T1000 (cell line): ENCODE measurements at regions not wholly inside any gene's neighbourhood (a gene's known extent, or its start where the extent isn't known, plus 50 kb on each side); places are given as distances from the start of the nearest gene placed in this dataset.
"Not testable (repeated sequence)": the region's sequence is repeated elsewhere in the genome, so short reads cannot be mapped to it uniquely, and the experiment has no call there.

Experiments used
- DNase-seq: peaks from one replicate; lab custom pipeline; 2025; ENCODE audit warnings: mixed read lengths; lab: John Stamatoyannopoulos, UW

DNA sequence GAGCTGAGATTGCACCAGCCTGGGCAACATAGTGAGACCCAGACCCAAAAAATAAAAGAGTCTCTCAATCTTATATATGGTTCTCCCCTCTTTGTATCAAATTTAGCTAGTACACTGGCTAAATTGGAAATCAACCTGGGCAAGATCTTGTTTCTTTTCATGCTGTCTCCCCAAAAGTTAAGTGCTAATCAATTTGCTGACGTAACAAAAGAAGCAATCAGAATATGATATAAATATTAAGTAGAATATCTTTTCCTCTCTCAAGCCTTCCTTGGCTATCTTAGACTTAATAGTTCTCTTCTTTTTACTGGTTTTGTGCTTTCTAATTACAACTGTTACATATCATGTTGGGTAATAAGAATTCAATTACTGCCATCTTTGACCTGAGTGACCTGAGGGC lies 258.9 kb downstream of the KCNRG start:
- no peak for DNase-seq

DNA sequence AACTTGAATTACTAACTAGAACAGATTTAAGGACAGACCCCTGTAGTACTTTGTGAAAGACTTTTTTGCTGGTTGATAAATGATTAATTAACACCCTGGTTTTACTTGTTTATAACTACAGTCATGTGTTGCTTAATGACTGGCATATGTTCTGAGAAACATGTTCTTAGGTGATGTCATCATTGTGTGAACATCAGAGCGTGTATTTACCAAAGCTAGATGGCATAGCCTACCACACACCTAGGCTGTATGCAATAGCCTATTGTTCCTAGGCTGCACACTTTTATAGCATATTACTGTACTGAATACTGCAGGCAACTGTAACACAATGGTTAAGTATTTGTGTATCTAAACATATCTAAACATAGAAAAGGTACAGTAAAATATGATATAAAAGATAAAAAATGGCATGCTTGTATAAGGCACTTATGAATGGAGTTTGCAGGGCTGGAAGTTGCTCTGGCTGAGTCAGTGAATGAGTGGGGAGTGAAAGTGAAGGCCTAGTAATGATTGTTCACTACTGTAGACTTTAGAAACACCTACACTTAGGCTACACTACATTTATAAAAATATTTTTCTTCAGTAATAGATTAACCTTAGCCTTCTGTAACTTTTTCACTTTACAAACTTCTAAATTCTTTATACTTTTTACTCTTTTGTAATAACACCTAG lies 260.3 kb downstream of the KCNRG start:
- no peak for DNase-seq

DNA sequence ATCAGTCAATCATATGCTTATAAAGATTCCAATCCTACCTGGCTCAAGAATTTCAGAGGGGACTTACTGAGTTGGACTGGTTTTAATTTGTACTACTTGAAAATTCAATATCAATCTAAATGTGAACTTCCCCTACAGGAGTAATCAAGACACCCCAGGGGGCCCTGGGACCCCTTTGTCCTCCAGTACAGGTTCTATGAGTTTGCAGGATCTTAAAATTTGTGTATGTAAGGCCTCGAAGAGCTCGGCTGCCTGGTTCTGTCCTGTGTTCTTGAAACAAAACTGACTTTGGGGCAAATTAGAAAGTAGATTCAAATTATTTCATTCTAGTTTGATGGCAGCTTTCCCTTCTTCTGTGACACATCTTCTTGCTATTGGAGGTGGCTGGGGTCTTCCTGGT lies 261.3 kb downstream of the KCNRG start:
- no peak for DNase-seq

DNA sequence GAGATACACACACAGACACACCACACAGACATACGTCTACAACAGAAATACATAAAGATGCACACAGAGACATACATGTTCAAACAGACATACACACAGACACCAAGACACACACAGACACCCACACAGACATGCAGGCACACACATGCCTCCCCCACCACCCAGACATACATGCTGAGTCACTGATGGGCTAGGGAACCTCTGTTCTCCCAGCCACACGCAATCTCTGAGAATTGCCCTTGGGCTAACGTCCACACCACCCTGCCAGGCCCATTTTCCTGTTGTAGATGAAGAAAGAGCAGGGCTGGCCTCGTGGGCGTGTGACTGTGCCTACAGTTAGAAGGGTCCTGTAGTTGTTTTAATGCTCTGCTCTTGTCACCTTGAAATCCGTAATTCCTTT lies 261.9 kb downstream of the KCNRG start:
- no peak for DNase-seq

DNA sequence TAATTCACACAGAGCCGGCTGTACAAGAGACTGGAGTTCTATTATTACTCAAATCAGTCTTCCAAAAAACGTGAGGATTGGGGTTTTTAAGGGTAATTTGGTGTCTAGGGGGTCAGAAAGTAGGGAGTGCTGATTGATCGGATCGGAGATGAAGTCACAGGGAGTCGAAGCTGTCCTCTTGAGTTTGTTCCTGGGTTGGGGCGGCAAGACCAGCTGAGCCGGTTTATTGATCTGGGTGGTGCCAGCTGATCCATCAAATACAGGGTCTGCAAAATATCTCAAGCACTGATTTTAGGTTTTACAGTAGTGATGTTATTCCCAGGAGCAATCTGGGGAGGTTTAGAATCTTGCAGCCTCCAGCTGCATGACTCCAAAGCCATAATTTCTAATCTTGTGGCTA lies 262.7 kb downstream of the KCNRG start:
- DNase-seq = no peak

DNA sequence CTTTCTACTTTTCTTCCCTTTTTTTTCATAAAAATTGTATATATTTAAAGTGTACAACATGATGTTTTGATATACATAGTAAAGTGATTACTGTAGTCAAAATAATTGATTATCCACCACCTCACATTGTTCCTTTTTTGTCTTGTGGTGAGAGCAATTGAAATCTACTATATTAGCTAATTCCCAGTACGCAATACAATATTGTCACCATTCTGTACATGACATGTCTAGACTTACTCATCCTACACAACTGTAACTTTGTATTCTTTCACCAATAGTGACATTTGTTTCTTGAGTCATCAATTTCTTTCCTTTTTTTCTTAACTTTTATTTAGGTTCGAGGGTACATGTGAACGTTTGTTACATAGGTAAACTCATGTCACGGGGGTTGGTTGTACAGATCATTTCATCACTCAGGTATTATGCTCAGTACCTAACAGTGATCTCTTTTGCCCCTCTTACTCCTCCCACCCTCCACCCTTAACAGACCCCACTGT lies 265.2 kb downstream of the KCNRG start:
- no peak for DNase-seq

DNA sequence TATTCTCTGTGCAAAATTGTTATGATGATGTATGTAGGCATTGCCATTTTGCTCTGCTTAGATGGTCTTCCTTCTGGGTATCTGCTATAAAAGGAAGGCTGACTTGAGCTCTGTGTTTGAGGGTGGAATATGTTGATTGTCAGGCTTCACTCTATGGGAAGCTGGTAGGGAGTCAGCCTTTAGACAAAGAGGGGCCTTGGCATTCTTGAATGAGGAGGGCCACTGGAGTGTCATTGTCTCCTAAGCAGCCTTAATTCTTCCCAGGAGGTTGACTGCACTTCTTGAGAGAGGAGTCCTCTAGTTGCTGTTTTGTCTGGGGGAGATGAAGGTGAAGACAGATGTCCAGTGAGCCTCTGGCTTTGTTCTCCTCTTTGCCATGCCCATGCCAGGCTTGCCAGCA lies 266.8 kb downstream of the KCNRG start:
- no peak for DNase-seq

DNA sequence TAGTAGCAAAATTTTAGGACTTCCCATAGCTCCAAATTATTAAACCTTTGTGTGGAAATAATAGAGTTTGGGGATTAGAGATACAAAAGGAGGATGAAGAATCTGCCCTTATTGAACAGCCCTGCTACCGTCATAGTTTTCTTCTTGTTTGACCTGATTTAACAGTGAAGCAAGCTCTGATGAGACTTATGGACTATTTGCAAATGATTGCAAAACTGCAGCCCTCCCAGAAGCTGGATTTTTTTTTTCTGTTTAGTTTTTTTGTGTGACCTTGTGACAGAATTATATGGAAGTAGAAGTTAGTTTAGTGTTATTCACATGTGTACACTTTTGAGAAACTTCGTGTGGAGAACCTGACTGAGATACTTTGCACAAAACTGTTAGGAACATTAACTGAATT lies 267.8 kb downstream of the KCNRG start:
- DNase-seq = no peak

DNA sequence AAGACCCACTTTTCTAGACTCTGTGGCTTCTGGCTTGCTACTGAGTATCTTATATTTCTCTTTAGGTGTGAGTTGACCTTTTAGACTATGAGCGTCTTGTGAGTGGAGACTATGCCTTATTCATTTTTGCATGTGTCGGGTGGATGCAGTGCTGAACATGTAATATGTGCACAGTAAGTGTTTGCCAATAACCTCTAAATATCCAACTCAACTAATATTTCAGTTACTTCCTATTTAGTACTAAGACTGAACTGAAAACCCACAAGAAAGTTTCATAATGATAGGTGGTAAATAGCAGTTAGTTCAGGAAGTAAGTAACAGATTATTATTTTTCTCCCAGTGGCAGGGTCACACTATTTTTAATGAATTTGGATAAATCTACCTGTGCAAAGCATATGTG lies 269.3 kb downstream of the KCNRG start:
- DNase-seq = no peak

DNA sequence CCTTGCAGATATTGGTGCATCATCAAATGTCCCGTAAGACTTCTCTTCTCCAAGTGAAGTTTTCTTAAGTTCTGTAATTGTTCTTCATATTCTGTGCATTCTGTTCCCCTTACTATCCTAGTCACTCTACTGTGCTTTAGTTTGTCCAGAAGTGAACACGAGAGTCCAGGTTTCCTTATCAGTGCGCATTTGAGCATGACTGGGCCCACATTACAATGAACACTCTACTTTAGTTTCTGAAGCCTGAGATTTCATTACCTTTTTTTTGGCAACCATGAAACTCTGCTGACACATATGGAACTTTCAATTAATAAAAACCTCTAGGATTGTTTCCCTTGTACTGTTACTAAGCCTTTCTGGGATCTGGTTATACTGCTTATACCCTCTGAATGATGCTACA lies 270.0 kb downstream of the KCNRG start:
- no peak for DNase-seq

DNA sequence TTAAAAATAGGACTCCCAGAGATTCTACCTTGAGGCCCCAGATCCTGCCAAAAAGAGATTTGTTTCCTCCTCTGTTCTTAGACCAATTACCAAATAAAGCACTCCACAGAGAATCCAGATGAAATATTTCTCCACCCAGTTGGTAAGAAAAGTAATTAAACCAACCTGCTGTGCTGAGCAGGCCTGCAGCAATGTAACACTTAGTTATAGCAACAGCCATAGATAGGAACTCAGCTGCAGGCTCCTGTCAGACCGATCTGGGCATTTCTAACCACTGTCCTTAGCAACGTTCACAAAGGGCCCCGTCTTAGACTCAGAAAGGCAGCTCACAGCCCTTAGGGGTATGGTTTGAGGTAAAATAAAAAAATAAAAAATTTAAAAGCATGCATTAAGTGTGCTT lies 271.1 kb downstream of the KCNRG start:
- DNase-seq = no peak

DNA sequence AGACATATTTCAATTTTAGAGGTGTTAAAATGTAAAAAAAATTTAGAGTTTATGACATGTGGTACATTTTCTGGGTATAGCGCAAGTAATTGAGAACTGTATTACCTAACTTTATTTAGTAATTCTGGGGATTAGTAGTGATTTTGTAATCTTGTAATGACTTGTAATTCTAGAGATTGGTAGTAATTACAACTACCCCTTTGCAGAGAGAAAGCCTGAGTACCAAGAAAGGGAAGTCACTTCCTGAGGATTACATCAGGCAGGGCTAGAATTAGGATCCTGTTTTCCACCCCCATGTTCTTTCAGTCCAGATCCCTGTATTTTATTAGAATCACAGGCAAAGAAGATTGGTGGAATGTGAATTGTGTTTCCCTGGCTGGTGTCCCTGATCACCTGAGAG lies 274.9 kb downstream of the KCNRG start:
- DNase-seq = no peak

DNA sequence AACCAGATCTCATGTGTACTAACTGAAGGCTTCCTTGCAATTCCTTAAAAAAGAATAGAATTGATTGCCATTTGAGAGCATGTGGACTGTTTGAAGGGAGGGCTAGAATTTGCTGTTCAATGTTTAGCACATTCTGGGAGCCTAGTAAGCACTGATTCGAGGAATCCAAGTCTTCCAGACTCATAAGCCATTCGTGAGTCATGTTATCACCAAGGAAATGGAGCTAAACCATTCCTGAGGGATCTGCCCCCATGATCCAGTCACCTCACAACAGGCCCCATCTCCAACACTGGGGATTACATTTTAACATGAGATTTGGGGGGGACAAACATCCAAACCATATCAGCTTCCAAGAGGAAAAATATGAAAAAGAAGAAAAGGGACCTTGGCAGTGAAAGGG lies 276.4 kb downstream of the KCNRG start:
- DNase-seq = no peak

DNA sequence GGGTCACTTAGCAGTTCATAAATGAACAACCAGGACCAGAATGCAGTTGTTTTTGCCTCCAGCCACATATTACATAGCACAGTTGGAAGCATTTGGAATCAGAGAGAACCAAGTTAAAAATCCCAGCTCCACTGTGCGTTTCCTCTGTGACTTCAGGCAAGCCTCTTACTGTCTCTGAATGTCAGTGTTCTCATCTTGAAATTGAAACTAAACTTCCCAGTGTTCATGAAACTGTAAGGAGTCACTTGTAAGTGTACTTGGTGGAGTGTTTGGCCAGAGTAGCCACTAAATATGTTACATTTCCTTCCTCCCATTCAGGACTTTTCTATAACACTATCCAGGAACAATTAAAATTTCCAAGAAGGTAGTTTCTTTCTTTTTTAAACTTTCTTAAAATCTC lies 276.8 kb downstream of the KCNRG start:
- no peak for DNase-seq

DNA sequence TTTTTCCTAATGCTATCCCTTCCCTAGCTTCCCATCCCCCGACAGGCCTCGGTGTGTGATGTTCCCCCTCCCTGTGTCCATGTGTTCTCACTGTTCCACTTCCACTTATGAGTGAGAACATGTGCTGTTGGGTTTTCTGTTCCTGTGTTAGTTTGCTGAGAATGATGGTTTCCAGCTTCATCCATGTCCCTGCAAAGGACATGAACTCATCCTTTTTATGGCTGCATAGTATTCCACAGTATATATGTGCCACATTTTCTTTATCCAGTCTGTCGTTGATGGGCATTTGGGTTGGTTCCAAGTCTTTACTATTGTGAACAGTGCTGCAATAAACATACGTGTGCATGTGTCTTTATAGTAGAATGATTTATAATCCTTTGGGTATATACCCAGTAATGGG lies 279.2 kb downstream of the KCNRG start:
- DNase-seq = not testable (repeated sequence)

DNA sequence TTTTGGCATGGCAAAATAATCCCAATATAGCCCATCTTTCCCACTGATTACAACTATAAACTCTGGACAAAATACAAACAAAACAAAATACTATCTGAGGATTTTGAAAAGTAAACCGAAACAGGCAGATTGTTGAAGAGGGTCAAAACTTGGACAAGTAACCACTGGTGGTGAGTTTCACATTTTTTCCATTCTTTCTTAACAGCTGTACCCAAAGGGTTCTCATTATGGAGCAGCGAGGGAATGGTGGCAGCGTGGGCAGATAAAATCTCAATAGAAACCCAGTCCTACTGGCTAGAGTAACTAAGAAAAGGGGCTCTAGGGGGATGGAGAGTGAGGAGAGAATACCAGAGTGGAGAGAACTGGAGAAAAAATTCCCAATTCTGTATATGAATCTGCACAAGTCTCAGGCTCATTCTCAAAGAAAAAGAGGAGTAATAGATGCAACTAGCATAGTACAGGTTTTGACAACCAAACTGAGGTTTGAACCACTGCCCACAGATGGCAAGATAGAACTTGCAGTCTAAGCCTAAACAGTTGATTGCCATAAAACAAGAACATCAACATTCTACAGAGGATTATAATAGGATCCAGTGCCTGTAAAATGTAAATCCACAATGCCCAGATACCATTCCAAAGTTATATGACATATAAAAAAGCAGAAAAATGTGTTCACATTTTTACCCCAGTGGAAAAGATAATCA lies 284.5 kb downstream of the KCNRG start:
- no peak for DNase-seq

DNA sequence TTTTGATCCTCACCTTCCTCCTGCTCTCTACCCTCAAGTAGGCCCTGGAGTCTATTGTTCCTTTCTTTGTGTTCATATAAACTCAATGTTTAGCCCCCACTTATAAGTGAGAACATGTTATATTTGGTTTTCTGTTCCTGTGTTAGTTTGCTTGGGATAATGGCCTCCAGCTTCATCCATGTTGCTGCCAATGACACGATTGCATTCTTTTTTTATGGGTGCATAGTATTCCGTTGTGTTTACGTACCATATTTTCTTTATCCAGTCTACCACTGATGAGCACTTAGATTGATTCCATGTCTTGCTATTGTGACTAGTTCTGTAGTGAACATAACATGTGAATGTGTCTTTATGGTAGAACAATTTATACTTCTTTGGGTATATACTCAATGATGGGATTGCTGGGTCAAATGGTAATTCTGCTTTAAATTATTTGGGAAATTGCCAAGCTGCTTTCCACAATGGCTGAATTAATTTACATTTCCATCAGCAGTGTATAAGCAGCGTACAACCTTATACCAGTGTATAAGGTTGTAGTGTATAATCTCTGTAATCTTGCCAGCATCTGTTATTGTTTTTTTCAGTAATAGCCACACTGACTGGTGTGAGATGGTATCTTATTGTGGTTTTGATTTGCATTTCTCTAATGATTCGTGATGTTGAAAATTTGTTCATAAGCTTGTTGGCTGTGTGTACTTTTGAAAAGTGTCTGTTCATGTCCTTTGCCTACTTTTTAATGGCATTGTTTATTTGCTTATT lies 288.9 kb downstream of the KCNRG start:
- no peak for DNase-seq

DNA sequence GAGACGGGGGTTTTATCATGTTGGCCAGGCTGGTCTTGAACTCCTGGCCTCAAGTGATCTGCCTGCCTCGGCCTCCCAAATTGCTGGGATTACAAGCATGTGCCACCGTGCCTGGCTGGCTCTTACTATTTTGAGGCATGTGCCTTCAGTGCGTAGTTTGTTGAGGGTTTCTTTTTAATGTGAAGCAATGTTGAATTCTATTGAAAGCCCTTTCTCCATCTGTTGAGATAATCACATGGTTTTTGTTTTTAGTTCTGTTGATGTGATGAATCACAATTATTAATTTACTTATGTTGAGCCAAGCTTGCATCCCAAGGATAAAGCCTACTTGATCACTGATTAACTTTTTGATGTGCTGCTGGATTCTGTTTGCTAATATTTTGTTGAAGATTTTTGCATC lies 290.9 kb downstream of the KCNRG start:
- no peak for DNase-seq

DNA sequence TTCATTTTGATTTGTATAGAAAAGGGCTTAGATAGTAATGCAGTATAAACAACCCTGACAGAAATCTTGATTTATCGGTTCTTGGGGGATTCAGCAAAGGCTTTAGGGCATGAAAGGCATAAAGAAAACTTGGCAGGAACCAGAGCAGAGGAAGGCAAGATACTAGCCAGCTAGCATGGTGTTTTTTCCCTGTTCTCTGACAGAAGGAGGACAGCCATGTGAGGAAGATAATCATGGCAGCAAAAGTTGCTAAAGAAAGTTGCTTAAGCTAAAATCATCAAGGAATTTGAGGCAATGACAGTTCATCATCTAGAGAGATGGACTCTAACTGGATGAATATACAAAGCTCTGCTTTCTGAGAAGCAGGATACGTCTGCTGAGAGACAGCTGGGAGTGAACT lies 294.1 kb downstream of the KCNRG start:
- no peak for DNase-seq

DNA sequence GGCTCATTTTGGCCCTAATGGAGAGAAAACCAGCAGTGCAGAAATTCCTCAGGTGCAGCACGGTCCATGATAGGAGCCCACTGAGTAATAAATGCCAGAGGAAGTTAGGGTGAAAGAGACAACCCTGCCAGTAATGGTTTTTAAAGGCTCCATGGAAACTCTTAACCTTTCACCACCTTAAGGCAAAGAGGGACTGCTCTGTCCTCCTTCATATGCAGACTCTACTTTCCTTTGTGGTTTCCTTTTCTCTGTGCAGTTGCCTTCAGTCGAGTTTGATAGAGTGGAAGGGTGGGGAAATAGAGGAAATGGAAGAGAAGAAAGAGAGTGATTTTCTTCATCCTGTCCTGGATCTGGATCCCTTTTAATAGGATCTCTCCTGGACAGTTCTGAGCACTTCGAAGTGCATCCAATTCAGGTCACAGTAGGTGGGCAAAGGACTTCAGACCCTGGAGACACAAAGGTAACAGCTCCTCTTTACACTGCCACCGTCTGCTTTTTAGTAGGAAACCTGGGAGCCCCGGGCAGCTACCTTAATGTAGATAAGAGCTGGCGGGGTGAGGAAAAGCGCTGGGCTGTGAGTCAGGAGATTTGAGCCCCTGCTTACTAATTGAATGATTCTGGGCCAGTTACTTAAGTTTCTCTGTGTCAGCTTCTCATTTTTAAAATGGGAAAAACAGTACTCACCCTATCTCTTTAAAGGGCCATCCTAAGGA lies 294.8 kb downstream of the KCNRG start:
- DNase-seq = no peak

DNA sequence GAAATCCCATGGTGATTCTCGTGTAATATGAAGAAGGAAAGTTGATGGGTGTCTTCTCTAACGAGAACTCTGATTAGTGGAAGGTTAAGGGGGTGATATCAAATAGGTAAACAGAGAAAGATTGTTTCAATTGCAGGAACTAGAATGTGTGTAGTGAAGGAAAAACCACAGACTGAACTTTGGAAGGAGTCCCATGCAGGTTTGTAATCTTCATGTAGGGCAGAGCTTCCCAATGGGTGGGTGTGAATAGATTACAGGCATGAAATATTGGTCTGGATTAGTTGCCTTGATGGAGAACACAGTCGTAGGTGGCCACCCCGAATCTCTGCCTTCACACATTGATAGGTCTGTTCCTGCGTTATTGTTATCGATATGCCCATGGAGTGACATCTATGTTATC lies 295.5 kb downstream of the KCNRG start:
- DNase-seq = no peak

DNA sequence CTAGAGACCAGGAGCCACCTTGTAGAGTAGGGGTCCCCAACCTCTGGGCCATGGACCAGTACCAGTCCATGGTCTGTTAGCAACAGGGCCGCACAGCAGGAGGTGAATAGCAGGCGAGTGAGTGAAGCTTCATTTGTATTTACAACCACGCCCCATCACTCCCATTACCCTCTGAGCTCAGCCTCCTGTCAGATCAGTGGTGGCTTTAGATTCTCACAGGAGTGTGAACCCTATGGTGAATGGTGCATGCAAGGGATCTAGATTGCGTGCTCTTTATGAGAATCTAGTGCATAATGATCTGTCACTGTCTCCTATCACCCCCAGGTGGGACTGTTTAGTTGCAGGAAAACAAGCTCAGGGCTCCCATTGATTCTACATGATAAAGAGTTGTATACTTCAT lies 303.6 kb downstream of the KCNRG start:
- no peak for DNase-seq
